ENCODE measurements at regions not wholly inside any gene's neighbourhood (a gene's known extent, or its start where the extent isn't known, plus 50 kb on each side); places are given as distances from the start of the nearest gene placed in this dataset.

DNA sequence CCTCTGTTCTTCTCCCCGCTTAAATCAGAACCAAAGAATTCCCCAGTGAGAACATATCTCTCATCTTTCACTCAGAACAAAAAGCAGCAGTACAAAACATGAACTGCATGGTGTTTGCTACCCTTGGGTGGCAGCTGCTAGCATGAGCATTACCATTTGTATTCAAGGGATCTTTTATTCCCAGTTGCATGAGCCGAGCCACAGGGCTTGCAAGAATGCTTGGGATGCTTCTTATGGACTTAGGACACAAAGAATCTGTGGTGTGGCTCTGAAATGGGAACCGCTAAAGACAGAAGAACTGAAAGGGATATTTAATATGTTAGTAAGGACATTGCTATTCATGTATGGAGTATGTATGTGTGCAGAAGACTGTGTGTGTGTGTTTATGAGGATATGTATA, 190.6 kb downstream of the TMX1 start:
- Histone ChIP-seq H3K27ac (no peak overlapping the region), H3K36me3 (no peaks in the 10 kb centered on the region), H3K4me1 (ENCODE audit: control insufficient read depth in 1 of 2, insufficient read depth in 1 of 2, low read depth in 1 of 2, low read length in 1 of 2) (no peaks in the 10 kb centered on the region), H3K27me3 (peaks cover 13% of the 10 kb centered on the region), H3K9me3 (no peaks in the 10 kb centered on the region), H3K4me3 (ENCODE audit: low read depth in 1 of 2, low read length in 1 of 2) (no peak overlapping the region)
- TF ChIP-seq, protein P1, sequence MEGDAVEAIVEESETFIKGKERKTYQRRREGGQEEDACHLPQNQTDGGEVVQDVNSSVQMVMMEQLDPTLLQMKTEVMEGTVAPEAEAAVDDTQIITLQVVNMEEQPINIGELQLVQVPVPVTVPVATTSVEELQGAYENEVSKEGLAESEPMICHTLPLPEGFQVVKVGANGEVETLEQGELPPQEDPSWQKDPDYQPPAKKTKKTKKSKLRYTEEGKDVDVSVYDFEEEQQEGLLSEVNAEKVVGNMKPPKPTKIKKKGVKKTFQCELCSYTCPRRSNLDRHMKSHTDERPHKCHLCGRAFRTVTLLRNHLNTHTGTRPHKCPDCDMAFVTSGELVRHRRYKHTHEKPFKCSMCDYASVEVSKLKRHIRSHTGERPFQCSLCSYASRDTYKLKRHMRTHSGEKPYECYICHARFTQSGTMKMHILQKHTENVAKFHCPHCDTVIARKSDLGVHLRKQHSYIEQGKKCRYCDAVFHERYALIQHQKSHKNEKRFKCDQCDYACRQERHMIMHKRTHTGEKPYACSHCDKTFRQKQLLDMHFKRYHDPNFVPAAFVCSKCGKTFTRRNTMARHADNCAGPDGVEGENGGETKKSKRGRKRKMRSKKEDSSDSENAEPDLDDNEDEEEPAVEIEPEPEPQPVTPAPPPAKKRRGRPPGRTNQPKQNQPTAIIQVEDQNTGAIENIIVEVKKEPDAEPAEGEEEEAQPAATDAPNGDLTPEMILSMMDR (IDR thresholded peaks at IDR 0.05), result no peak

DNA sequence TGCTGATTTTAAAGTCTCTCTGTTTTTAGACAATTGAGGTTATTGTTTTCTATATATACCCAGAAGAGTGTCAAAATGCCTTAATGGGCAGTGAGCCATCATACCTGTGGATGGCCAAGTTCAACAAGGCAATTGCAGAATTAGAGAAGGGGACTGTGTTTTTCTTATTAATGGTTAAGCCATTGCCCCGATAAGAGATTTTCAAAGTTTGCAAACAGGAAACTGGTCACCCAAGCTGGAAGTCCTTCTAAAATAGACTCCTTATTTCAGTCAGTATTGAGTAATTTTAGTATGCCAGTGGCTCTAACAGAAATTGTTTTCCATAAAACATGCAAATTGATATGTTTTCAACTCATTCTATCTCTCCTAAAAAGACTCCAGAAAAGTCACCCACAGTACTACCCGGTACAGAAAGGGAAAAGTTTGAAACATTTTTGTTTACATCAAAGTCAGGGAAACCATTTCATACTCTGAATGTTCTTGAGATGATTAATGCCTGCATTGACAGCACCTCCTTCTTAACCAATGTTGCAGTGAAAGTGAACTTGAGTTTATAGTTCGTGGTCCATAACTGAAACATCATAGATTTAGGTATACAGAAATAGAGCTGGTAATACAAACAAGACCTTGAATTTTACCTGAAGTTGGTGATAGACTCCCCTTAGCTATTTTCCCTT, 191.1 kb downstream of the TMX1 start:
- Histone ChIP-seq H3K36me3 (no peaks in the 10 kb centered on the region), H3K27ac (no peak overlapping the region), H3K27me3 (peaks cover 13% of the 10 kb centered on the region), H3K4me3 (ENCODE audit: low read depth in 1 of 2, low read length in 1 of 2) (no peak overlapping the region), H3K4me1 (ENCODE audit: control insufficient read depth in 1 of 2, insufficient read depth in 1 of 2, low read depth in 1 of 2, low read length in 1 of 2) (no peaks in the 10 kb centered on the region), H3K9me3 (no peaks in the 10 kb centered on the region)
- TF ChIP-seq, protein P1 (IDR thresholded peaks at IDR 0.05), result no peak

DNA sequence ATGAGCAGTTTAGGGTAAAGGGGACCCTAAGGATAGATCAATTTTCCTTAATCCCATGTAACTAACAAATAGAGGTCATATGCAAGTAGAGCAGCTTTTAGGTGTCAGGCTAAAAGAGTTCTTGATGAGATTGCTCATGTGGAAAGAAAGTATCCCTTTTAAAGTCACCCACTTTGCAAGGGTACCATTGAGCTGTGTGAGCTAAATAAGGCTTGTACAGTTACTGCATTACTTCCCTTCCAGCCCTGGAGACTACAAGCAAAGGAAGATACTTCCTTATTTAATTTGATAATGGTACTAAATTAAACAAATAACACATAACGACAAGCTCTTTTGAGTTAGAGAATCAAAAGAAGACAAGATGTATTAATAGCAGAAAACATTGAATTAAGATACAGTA, 191.7 kb downstream of the TMX1 start:
- no peaks in the 10 kb centered on the region for H3K9me3 ChIP-seq
- TF ChIP-seq, protein P1 (IDR thresholded peaks at IDR 0.05), result no peak
- H3K27ac ChIP-seq, result no peak overlapping the region
- no peaks in the 10 kb centered on the region for H3K4me1 ChIP-seq (ENCODE audit: control insufficient read depth in 1 of 2, insufficient read depth in 1 of 2, low read depth in 1 of 2, low read length in 1 of 2)
- H3K36me3 ChIP-seq, result no peaks in the 10 kb centered on the region
- no peak overlapping the region for H3K4me3 ChIP-seq (ENCODE audit: low read depth in 1 of 2, low read length in 1 of 2)
- peaks cover 13% of the 10 kb centered on the region for H3K27me3 ChIP-seq

DNA sequence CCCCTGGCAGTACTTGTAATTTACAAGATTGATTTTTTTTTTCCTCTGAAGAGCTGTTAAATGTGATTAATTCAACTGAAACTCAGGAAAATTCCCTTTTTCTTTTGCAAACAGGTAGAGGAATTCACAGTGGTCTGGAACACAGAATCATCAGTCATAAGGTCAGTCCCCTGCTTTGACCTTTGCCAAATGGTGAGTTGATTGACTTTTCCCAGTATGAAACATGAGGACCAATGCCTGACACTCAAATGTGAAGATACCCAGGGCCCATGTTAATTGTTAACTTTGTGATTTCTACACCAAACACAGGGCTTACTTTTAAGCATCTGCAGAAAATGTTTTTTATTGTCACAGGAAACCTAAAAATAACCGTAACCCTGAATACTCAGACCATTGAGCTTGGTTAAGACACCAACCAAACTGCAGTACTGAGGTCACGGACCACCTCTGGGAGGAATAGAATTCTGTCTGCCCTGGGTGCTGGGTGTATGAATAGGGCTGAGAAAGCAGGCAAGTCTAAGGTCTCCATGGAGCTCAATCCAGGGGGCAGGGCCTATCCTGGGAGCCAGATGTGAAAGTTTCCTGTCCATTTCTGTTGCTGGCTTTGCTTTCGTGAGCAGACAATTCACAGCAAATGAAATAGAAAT, 192.4 kb downstream of the TMX1 start:
- H3K4me3 ChIP-seq (ENCODE audit: low read depth in 1 of 2, low read length in 1 of 2), result no peak overlapping the region
- no peak overlapping the region for H3K27ac ChIP-seq
- H3K36me3 ChIP-seq, result no peaks in the 10 kb centered on the region
- TF ChIP-seq, protein P1 (IDR thresholded peaks at IDR 0.05), result no peak
- H3K4me1 ChIP-seq (ENCODE audit: control insufficient read depth in 1 of 2, insufficient read depth in 1 of 2, low read depth in 1 of 2, low read length in 1 of 2), result no peaks in the 10 kb centered on the region
- H3K27me3 ChIP-seq, result peaks cover 13% of the 10 kb centered on the region
- H3K9me3 ChIP-seq, result no peaks in the 10 kb centered on the region

DNA sequence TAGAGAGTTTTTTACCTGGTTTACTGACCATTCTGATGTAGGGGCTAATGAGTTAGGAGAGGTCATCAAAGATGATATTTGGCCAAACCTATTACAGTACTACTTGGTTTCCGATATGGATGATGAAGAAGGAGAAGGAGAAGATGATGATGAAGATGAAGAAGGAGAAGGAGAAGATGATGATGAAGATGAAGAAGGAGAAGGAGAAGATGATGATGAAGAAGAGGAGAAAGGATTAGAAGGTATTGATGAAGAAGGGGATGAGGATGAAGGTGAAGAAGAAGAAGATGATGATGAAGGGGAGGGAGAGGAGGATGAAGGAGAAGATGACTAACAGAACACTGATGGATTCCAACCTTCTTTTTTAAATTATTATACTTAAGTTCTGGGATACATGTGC, 196.6 kb downstream of the TMX1 start:
- Histone ChIP-seq H3K27me3 (peaks cover 7% of the 10 kb centered on the region), H3K36me3 (no peaks in the 10 kb centered on the region), H3K4me1 (ENCODE audit: control insufficient read depth in 1 of 2, insufficient read depth in 1 of 2, low read depth in 1 of 2, low read length in 1 of 2) (no peaks in the 10 kb centered on the region), H3K27ac (no peak overlapping the region), H3K9me3 (no peaks in the 10 kb centered on the region), H3K4me3 (ENCODE audit: low read depth in 1 of 2, low read length in 1 of 2) (no peak overlapping the region)
- TF ChIP-seq, protein P1 (IDR thresholded peaks at IDR 0.05), result no peak
